Omental fat pad (tissue), 3 donors: ENCODE measurements at regions not wholly inside any gene's neighbourhood (a gene's known extent, or its start where the extent isn't known, plus 50 kb on each side); places are given as distances from the start of the nearest gene placed in this dataset.

Source experiments
- ATAC-seq: fragments of 150-250 bp; one replicate; pipeline ENCODE4 v1.9.1; 2016; ENCODE audit warnings: mild to moderate bottlenecking, moderate library complexity; ENCODE audit not compliant: low FRiP score
- DNase-seq: peaks from one replicate; pipeline ENCODE4 v3.0.0-alpha.2; 2019; ENCODE audit warnings: low spot score
- TF ChIP-seq, protein P1 (sequence below), 3 donors: fragments of 450-650 bp; IDR thresholded peaks; one replicate each; pipeline ENCODE4 v1.5.1; 2016 to 2017; ENCODE audit warnings: antibody characterized with exemption in 3 of 3, mild to moderate bottlenecking in 3 of 3, moderate library complexity in 2 of 3

DNA sequence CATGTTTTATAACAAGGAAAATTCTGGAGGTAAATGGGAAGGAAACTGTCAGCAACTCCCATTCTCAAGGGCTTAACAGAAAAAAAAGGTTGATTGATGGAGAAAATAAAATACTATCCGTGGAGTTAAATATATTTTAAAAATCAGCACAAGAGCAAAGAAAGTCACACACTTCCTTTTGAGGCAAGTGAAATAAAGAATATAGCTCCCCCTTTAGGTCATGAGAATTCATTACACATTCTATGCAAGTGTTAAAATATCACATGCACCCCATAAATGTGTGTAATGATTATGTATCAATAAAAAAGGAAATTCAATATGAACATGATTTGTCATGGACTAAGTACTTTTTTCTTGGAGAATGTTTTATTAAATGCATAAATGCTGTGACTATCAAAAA, 349.2 kb downstream of the TPBG start:
- no peak for ATAC-seq
- TF ChIP-seq, protein P1, sequence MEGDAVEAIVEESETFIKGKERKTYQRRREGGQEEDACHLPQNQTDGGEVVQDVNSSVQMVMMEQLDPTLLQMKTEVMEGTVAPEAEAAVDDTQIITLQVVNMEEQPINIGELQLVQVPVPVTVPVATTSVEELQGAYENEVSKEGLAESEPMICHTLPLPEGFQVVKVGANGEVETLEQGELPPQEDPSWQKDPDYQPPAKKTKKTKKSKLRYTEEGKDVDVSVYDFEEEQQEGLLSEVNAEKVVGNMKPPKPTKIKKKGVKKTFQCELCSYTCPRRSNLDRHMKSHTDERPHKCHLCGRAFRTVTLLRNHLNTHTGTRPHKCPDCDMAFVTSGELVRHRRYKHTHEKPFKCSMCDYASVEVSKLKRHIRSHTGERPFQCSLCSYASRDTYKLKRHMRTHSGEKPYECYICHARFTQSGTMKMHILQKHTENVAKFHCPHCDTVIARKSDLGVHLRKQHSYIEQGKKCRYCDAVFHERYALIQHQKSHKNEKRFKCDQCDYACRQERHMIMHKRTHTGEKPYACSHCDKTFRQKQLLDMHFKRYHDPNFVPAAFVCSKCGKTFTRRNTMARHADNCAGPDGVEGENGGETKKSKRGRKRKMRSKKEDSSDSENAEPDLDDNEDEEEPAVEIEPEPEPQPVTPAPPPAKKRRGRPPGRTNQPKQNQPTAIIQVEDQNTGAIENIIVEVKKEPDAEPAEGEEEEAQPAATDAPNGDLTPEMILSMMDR (IDR thresholded peaks at IDR 0.05), result no peak
- DNase-seq, result no peak

DNA sequence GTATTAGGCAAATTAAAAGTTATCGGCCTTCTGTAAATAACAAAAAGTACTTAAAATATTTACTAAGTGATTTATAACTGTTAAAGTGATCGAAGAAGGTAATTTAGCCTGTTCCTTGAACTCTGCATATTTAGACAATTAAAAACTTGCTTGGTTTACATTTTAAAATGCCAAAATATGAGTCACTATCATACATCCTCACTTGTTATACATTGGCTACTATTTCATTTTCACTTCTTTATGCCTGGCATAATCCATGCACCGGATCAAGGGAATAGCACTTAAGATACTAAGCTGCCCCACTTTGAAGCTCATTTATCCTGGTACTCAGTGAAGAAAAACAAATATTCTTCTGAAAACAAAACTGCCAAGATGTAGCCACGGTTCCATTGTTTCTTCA, 344.6 kb downstream of the UBE3D start:
- ATAC-seq, result no peak
- TF ChIP-seq, protein P1 (IDR thresholded peaks at IDR 0.05), result no peak
- DNase-seq, result no peak

DNA sequence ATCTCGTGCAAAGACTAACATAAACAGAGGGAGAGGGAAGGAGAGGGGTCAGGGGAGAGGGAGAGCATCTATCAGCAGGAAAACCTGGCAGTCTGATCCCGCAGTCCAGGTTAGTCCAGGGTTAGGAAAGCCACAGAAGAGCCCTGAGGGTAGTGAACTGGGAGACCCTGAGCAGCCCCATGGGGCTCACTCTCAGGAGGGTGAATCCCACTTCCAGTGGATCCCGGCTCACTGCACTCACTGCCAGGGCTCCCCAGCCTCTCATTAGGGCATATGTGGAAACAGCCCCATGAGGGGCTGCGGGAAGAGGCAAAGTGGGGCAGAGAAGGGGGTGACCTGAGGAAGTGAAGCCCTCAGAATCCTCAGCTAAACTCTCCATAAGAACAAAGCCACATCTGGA, 329.9 kb downstream of the UBE3D start:
- ATAC-seq (no peak), DNase-seq (no peak)
- TF ChIP-seq, protein P1 (IDR thresholded peaks at IDR 0.05), result no peak

DNA sequence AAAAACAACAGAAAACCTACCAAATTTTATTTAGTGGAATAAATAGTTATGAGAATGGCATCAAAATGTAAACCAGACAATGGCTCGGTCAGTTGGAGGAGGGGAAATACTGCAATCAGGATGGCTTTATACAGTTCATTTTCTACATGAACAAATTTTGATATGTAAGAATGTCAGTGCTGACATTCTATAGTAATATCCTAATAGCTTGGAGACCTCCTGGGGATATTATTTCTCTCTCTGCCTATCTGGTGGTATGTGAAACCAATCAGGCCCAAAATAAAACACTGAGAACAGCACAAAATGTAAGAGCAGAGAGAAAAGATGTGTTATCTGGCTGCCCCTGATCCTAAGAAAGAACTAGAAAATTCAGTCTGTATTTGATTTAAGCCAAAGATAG, 327.7 kb downstream of the UBE3D start:
- TF ChIP-seq, protein P1 (IDR thresholded peaks at IDR 0.05), result no peak
- DNase-seq (no peak), ATAC-seq (no peak)

DNA sequence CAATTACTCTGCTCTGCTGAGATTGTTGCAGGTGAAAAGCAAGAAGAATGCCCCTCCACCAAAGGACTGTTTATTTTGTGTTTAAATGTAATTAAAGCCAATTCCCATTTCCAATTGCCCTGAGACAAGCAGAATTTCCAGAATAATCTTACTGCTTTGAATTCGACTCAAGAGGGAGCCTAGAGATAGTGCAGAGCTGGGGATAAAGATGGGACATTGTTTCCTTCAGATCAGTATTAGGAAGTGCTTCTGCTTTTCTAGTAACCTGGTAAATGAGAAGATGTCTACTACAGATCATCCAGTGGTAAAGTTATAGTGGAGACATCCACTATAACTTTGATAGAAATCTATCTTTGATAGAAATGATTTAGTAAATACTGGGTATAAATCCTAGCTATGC, 326.9 kb downstream of the UBE3D start:
- DNase-seq, result no peak
- TF ChIP-seq, protein P1 (IDR thresholded peaks at IDR 0.05), result no peak
- no peak for ATAC-seq

DNA sequence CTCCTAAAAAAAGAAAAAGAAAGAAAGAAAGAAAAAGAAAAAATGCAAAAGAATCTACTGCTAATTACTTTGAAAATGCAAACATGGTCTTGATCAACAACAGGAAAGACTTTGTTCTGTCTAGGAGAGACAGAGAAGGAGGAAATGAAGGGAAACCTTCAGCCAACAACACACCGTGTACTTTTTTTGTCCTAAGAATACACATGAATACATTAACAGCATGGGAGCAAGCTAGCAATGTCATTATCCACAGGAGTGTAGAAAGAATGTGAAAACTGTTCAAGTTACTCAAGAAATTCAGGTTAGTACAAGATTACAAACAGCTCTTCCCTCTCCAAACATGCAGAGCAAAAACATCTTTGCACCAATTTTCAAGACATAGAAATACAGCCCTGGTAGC, 326.3 kb downstream of the UBE3D start:
- TF ChIP-seq, protein P1 (IDR thresholded peaks at IDR 0.05), result no peak
- DNase-seq (no peak), ATAC-seq (no peak)

DNA sequence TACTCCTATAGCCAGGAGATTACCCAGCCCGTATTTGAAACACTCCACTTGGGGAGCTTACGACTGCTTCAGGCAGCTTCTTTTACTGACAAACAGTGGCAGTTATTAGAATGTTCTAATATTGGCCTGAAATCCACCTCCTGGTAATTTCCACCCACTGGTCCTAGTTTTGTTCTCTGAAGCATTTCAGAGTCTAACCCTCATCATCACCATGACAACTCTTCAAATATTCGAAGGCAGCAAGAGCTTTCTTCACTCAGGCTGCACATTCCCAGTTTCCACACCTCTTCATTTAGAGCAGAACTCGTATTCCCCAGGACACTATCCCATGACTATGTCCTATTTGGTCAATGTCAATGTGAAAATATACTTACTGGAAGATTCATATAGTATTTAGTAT, 325.6 kb downstream of the UBE3D start:
- TF ChIP-seq, protein P1 (IDR thresholded peaks at IDR 0.05), result no peak
- ATAC-seq (no peak), DNase-seq (no peak)
